ENCODE measurements at regions not wholly inside any gene's neighbourhood (a gene's known extent, or its start where the extent isn't known, plus 50 kb on each side); places are given as distances from the start of the nearest gene placed in this dataset.

GRCh38 chr13:84670245-84670644, 788.0 kb upstream of the SLITRK1 start:
- Histone ChIP-seq H3K9me3 (no peaks in the 10 kb centered on the region), H3K27ac (no peak overlapping the region), H3K4me3 (no peak overlapping the region), H3K4me1 (no peaks in the 10 kb centered on the region), H3K27me3 (no peaks in the 10 kb centered on the region), H3K36me3 (no peaks in the 10 kb centered on the region)
- no peak for DNase-seq (ENCODE audit: low spot score in 2 of 2)
- intact Hi-C loops (cut with DNase I; ENCODE audit: low total_unique reads): no loop called here
- TF ChIP-seq CTCF (IDR thresholded peaks at IDR 0.05) (no peak), POLR2A (IDR thresholded peaks at IDR 0.05) (no peak), POLR2AphosphoS5 (IDR thresholded peaks at IDR 0.05) (no peak)

GRCh38 chr13:84668637-84669036, 786.4 kb upstream of the SLITRK1 start:
- no peak overlapping the region for H3K27ac ChIP-seq
- H3K4me1 ChIP-seq: no peaks in the 10 kb centered on the region
- H3K9me3 ChIP-seq: no peaks in the 10 kb centered on the region
- intact Hi-C loops (cut with DNase I; ENCODE audit: low total_unique reads): no loop called here
- H3K27me3 ChIP-seq: no peaks in the 10 kb centered on the region
- H3K4me3 ChIP-seq: no peak overlapping the region
- TF ChIP-seq POLR2A (IDR thresholded peaks at IDR 0.05) (no peak), POLR2AphosphoS5 (IDR thresholded peaks at IDR 0.05) (no peak), CTCF (IDR thresholded peaks at IDR 0.05) (no peak)
- no peak for DNase-seq (ENCODE audit: low spot score in 2 of 2)
- no peaks in the 10 kb centered on the region for H3K36me3 ChIP-seq

GRCh38 chr13:84662491-84662890, 780.2 kb upstream of the SLITRK1 start:
- no peak for DNase-seq (ENCODE audit: low spot score in 2 of 2)
- H3K27ac ChIP-seq: no peak overlapping the region
- no peaks in the 10 kb centered on the region for H3K9me3 ChIP-seq
- H3K4me3 ChIP-seq: no peak overlapping the region
- no peak for TF ChIP-seq POLR2AphosphoS5 (IDR thresholded peaks at IDR 0.05)
- no peak for TF ChIP-seq CTCF (IDR thresholded peaks at IDR 0.05)
- TF ChIP-seq POLR2A (IDR thresholded peaks at IDR 0.05): no peak
- H3K36me3 ChIP-seq: no peaks in the 10 kb centered on the region
- H3K4me1 ChIP-seq: no peaks in the 10 kb centered on the region
- no peaks in the 10 kb centered on the region for H3K27me3 ChIP-seq
- intact Hi-C loops (cut with DNase I; ENCODE audit: low total_unique reads): no loop called here

GRCh38 chr13:84661718-84662117, 779.4 kb upstream of the SLITRK1 start:
- TF ChIP-seq CTCF (IDR thresholded peaks at IDR 0.05) (no peak), POLR2AphosphoS5 (IDR thresholded peaks at IDR 0.05) (no peak)
- no peak for DNase-seq (ENCODE audit: low spot score in 2 of 2)
- intact Hi-C loops (cut with DNase I; ENCODE audit: low total_unique reads): no loop called here
- Histone ChIP-seq H3K4me3 (no peak overlapping the region), H3K27me3 (no peaks in the 10 kb centered on the region), H3K4me1 (no peaks in the 10 kb centered on the region), H3K9me3 (no peaks in the 10 kb centered on the region), H3K36me3 (no peaks in the 10 kb centered on the region), H3K27ac (no peak overlapping the region)

- H3K4me3 ChIP-seq: no peak overlapping the region
- no peaks in the 10 kb centered on the region for H3K9me3 ChIP-seq
- H3K27me3 ChIP-seq: no peaks in the 10 kb centered on the region
- intact Hi-C loops (cut with DNase I; ENCODE audit: low total_unique reads): no loop called here
- TF ChIP-seq CTCF (IDR thresholded peaks at IDR 0.05) (no peak), POLR2A (IDR thresholded peaks at IDR 0.05) (no peak), POLR2AphosphoS5 (IDR thresholded peaks at IDR 0.05) (no peak)
- no peak overlapping the region for H3K27ac ChIP-seq
- no peak for DNase-seq (ENCODE audit: low spot score in 2 of 2)
- no peaks in the 10 kb centered on the region for H3K4me1 ChIP-seq
- no peaks in the 10 kb centered on the region for H3K36me3 ChIP-seq
Observed at GRCh38 chr13:84659359-84659661, 777.0 kb upstream of the SLITRK1 start.

All from breast epithelium (tissue), 4 donors.